MCF 10A (cell line): ENCODE measurements at regions not wholly inside any gene's neighbourhood (a gene's known extent, or its start where the extent isn't known, plus 50 kb on each side); places are given as distances from the start of the nearest gene placed in this dataset.

Experiments
- BruUV-seq: library from RNA; stranded (reverse); fragments of 400-500 nt; replicated peaks from 2 replicates; lab custom pipeline; 2021; lab: Mats Ljungman, UMichigan
- CTCF ChIA-PET: fragments of 300-600 bp; sonication (Branson Sonifier 250); formaldehyde crosslinking; extraction: SDS; loops from one replicate; lab custom pipeline; 2021; ENCODE audit warnings: antibody characterized with exemption, inconsistent platforms; lab: Yijun Ruan, JAX
- POLR2A ChIA-PET: fragments of 300-600, 350-650 bp; sonication (Branson Sonifier 250); formaldehyde crosslinking; extraction: SDS; loops from one replicate; lab custom pipeline; 2020; ENCODE audit warnings: antibody characterized with exemption, inconsistent platforms; lab: Yijun Ruan, JAX
- DNase-seq: peaks from one replicate; pipeline ENCODE4 v3.0.0-alpha.2; 2018; ENCODE audit not compliant: unreplicated experiment
- H3K27ac Mint-ChIP-seq: one replicate; pipeline ENCODE4 v1.8.0; 2022; ENCODE audit warnings: mild to moderate bottlenecking, low read depth, mixed read lengths; ENCODE audit not compliant: unreplicated experiment
- H3K27me3 Mint-ChIP-seq: one replicate; pipeline ENCODE4 v1.8.0; 2022; ENCODE audit warnings: mixed read lengths; ENCODE audit not compliant: insufficient read depth, unreplicated experiment
- H3K36me3 Mint-ChIP-seq: one replicate; pipeline ENCODE4 v1.8.0; 2022; ENCODE audit warnings: mild to moderate bottlenecking, moderate library complexity, mixed read lengths; ENCODE audit not compliant: insufficient read depth, unreplicated experiment
- H3K4me1 Mint-ChIP-seq: one replicate; pipeline ENCODE4 v1.8.0; 2022; ENCODE audit warnings: mixed read lengths; ENCODE audit not compliant: insufficient read depth, unreplicated experiment
- H3K4me3 Mint-ChIP-seq: one replicate; pipeline ENCODE4 v1.8.0; 2022; ENCODE audit warnings: mild to moderate bottlenecking, moderate library complexity, mixed read lengths; ENCODE audit not compliant: unreplicated experiment
- H3K9me3 Mint-ChIP-seq: one replicate; pipeline ENCODE4 v1.8.0; 2022; ENCODE audit warnings: mixed read lengths; ENCODE audit not compliant: unreplicated experiment
- CTCF ChIP-seq: fragments of 200-600 bp; IDR thresholded peaks from one replicate; pipeline ENCODE4 v1.8.0; 2022; ENCODE audit warnings: antibody characterized with exemption, mild to moderate bottlenecking; ENCODE audit not compliant: unreplicated experiment
- intact Hi-C: fragments of 100-400 bp; cut with micrococcal nuclease; formaldehyde crosslinking; loops from 2 replicates; pipeline ENCODE4 v1.14.1; 2022

- no peak overlapping the region for H3K4me3 Mint-ChIP-seq
- peak; percentile 34 for DNase-seq
- H3K27me3 Mint-ChIP-seq: no peaks in the 10 kb centered on the region
- intact Hi-C loops: no loop called here
- peaks cover 9% of the 10 kb centered on the region for H3K9me3 Mint-ChIP-seq
- no peak for TF ChIP-seq CTCF
- ChIA-PET POLR2A (no interaction called here), CTCF (no interaction called here)
- BruUV-seq: no TSS peak
- no peak overlapping the region for H3K27ac Mint-ChIP-seq
- peaks cover 14% of the 10 kb centered on the region for H3K4me1 Mint-ChIP-seq
- no peaks in the 10 kb centered on the region for H3K36me3 Mint-ChIP-seq
Measured at GRCh38 chr1:173112129-173112528, 61.4 kb upstream of the TNFSF18 start.

- H3K36me3 Mint-ChIP-seq: no peaks in the 10 kb centered on the region
- DNase-seq: no peak
- no peaks in the 10 kb centered on the region for H3K27me3 Mint-ChIP-seq
- no peak overlapping the region for H3K4me3 Mint-ChIP-seq
- TF ChIP-seq CTCF: no peak
- intact Hi-C loops: no loop called here
- H3K4me1 Mint-ChIP-seq: peaks cover 8% of the 10 kb centered on the region
- BruUV-seq: no TSS peak
- ChIA-PET POLR2A (no interaction called here), CTCF (interaction anchor here (0.6 kb wide), 1 partner anchor 1636 kb away, joined by 3 read pairs; no protein-coding TSS in a partner anchor)
- no peak overlapping the region for H3K27ac Mint-ChIP-seq
- H3K9me3 Mint-ChIP-seq: peaks cover 9% of the 10 kb centered on the region
Measured at GRCh38 chr1:173107696-173108095, 57.0 kb upstream of the TNFSF18 start.

- Mint-ChIP-seq H3K4me3 (no peak overlapping the region), H3K27ac (no peak overlapping the region), H3K27me3 (no peaks in the 10 kb centered on the region), H3K36me3 (no peaks in the 10 kb centered on the region), H3K9me3 (peaks cover 4% of the 10 kb centered on the region), H3K4me1 (no peaks in the 10 kb centered on the region)
- intact Hi-C loops: no loop called here
- no peak for DNase-seq
- POLR2A ChIA-PET: no interaction called here
- CTCF ChIA-PET: no interaction called here
- TF ChIP-seq CTCF: no peak
- BruUV-seq: no TSS peak
Measured at GRCh38 chr1:173103006-173103405, 52.3 kb upstream of the TNFSF18 start.

GRCh38 chr1:173101589-173101988, 50.8 kb upstream of the TNFSF18 start:
- Mint-ChIP-seq H3K4me3 (no peak overlapping the region), H3K9me3 (no peaks in the 10 kb centered on the region)

More at GRCh38 chr1:173101589-173101988, 50.8 kb upstream of the TNFSF18 start:
- H3K4me1 Mint-ChIP-seq: no peaks in the 10 kb centered on the region
- H3K27ac Mint-ChIP-seq: no peak overlapping the region
- no TSS peak for BruUV-seq
- intact Hi-C loops: no loop called here
- TF ChIP-seq CTCF: no peak
- H3K27me3 Mint-ChIP-seq: no peaks in the 10 kb centered on the region
- no peak for DNase-seq
- no peaks in the 10 kb centered on the region for H3K36me3 Mint-ChIP-seq
- POLR2A ChIA-PET: interaction anchor here (0.5 to 1.2 kb wide), 2 partner anchors 14 to 16 kb away, joined by 3 to 6 read pairs; no protein-coding TSS in a partner anchor
- CTCF ChIA-PET: interaction anchor here (0.8 to 1.1 kb wide), 3 partner anchors 9 to 673 kb away, joined by 3 to 4 read pairs (median 3); no protein-coding TSS in a partner anchor
